Stomach (tissue), 4 donors: ENCODE measurements at regions not wholly inside any gene's neighbourhood (a gene's known extent, or its start where the extent isn't known, plus 50 kb on each side); places are given as distances from the start of the nearest gene placed in this dataset.

ENCODE experiments used
- POLR2A ChIP-seq, 4 donors: fragments of 450-650 bp; IDR thresholded peaks; one replicate each; pipeline ENCODE4 v1.6.1; 2016; ENCODE audit warnings: antibody characterized with exemption in 4 of 4, control low read depth in 2 of 4, mild to moderate bottlenecking in 1 of 4, moderate library complexity in 1 of 4
- POLR2AphosphoS5 ChIP-seq, 3 donors: sonication (generic); formaldehyde crosslinking; IDR thresholded peaks; one replicate each; pipeline ENCODE4 v1.6.1; 2016; ENCODE audit warnings: antibody characterized with exemption in 3 of 3
- TF ChIP-seq, protein P1 (sequence below), 7 experiments: fragments of 450-650 bp in 4 of 7; fragments of 200-600 bp in 3 of 7; sonication (generic) in 3 of 7; IDR thresholded peaks; one replicate each; pipeline ENCODE4 v1.5.1; 2016 to 2019; ENCODE audit warnings: antibody characterized with exemption in 7 of 7, control low read depth in 2 of 7, mild to moderate bottlenecking in 1 of 7

DNA sequence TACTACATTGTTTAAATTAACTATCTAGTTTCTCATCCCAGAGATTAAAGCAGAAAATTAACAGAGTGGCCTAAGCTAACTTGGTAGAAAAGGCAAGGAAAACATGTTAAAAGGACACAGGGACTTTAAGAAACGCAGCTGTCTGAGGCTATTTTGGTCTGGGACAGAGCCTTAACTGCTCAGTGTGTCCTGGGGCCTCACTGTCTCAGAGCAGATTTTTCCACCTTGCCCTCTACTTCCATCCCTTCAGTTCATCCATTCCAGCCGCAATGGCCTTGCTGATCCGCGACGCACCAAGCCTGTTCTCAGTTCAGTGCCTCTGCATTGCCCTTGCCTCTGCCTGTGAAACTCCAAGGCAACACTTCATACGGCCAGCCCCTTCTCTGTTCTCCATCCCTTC is 114.9 kb upstream of the OSR1 start:
- TF ChIP-seq, protein P1, sequence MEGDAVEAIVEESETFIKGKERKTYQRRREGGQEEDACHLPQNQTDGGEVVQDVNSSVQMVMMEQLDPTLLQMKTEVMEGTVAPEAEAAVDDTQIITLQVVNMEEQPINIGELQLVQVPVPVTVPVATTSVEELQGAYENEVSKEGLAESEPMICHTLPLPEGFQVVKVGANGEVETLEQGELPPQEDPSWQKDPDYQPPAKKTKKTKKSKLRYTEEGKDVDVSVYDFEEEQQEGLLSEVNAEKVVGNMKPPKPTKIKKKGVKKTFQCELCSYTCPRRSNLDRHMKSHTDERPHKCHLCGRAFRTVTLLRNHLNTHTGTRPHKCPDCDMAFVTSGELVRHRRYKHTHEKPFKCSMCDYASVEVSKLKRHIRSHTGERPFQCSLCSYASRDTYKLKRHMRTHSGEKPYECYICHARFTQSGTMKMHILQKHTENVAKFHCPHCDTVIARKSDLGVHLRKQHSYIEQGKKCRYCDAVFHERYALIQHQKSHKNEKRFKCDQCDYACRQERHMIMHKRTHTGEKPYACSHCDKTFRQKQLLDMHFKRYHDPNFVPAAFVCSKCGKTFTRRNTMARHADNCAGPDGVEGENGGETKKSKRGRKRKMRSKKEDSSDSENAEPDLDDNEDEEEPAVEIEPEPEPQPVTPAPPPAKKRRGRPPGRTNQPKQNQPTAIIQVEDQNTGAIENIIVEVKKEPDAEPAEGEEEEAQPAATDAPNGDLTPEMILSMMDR (IDR thresholded peaks at IDR 0.05), result no peak
- TF ChIP-seq POLR2A (IDR thresholded peaks at IDR 0.05), result no peak
- no peak for TF ChIP-seq POLR2AphosphoS5 (IDR thresholded peaks at IDR 0.05)
